GM23338 (cell line): ENCODE measurements at regions not wholly inside any gene's neighbourhood (a gene's known extent, or its start where the extent isn't known, plus 50 kb on each side); places are given as distances from the start of the nearest gene placed in this dataset.

Experiments used
- ATAC-seq: fragments of 200-7000 bp; cut with Tn5 transposase; 3 replicates; pipeline ENCODE4 v1.9.1; 2020
- DNase-seq: peaks from one replicate; pipeline ENCODE4 v3.0.0-alpha.2; 2015; ENCODE audit warnings: low spot score
- H2AFZ ChIP-seq: fragments of 200-600 bp; sonication (generic); 2 replicates; pipeline ENCODE4 v1.8.0; 2016; ENCODE audit warnings: antibody characterized with exemption, mild to moderate bottlenecking, moderate library complexity
- H3F3A ChIP-seq: fragments of 200-600 bp; sonication (generic); replicated peaks from 2 replicates; pipeline ENCODE4 v1.8.0; 2017; ENCODE audit warnings: antibody characterized with exemption, mixed run types, low read depth
- H3K27ac ChIP-seq: fragments of 200-600 bp; sonication (generic); 2 replicates; pipeline ENCODE4 v1.6.1; 2016; ENCODE audit warnings: low read depth
- H3K27me3 ChIP-seq: fragments of 200-600 bp; sonication (generic); 2 replicates; pipeline ENCODE4 v1.8.0; 2016; ENCODE audit warnings: mild to moderate bottlenecking, mixed run types, moderate library complexity; ENCODE audit not compliant: insufficient read depth
- H3K36me3 ChIP-seq: fragments of 200-600 bp; sonication (generic); 2 replicates; pipeline ENCODE4 v1.8.0; 2016; ENCODE audit warnings: mild to moderate bottlenecking; ENCODE audit not compliant: insufficient read depth
- H3K4me1 ChIP-seq: fragments of 200-600 bp; sonication (generic); 2 replicates; pipeline ENCODE4 v1.8.0; 2016; ENCODE audit warnings: mild to moderate bottlenecking, moderate library complexity; ENCODE audit not compliant: insufficient read depth
- H3K4me2 ChIP-seq: fragments of 200-600 bp; sonication (generic); 2 replicates; pipeline ENCODE4 v1.7.1; 2017; ENCODE audit warnings: mixed run types
- H3K4me3 ChIP-seq: fragments of 200-600 bp; sonication (generic); 2 replicates; pipeline ENCODE4 v1.6.1; 2016; ENCODE audit warnings: mixed run types
- H3K79me2 ChIP-seq: fragments of 200-600 bp; sonication (generic); replicated peaks from 2 replicates; pipeline ENCODE4 v1.8.0; 2017; ENCODE audit warnings: mild to moderate bottlenecking; ENCODE audit not compliant: insufficient read depth
- H3K9me2 ChIP-seq: fragments of 200-600 bp; sonication (generic); 2 replicates; pipeline ENCODE4 v1.8.0; 2017; ENCODE audit not compliant: insufficient read depth
- H4K20me1 ChIP-seq: fragments of 200-600 bp; sonication (generic); replicated peaks from 2 replicates; pipeline ENCODE4 v1.8.0; 2017; ENCODE audit warnings: mild to moderate bottlenecking; ENCODE audit not compliant: insufficient read depth
- H3K27ac Mint-ChIP-seq: 2 replicates; pipeline ENCODE4 v1.8.0; 2020; ENCODE audit warnings: inconsistent platforms, mild to moderate bottlenecking, moderate library complexity, mixed read lengths
- H3K27me3 Mint-ChIP-seq: 3 replicates; pipeline ENCODE4 v1.8.0; 2022; ENCODE audit warnings: low read depth, mild to moderate bottlenecking, moderate library complexity, mixed read lengths, inconsistent platforms; ENCODE audit not compliant: insufficient read depth, poor library complexity
- H3K36me3 Mint-ChIP-seq: 3 replicates; pipeline ENCODE4 v1.8.0; 2021; ENCODE audit warnings: low read depth, mild to moderate bottlenecking, inconsistent platforms, moderate library complexity, mixed read lengths
- H3K4me1 Mint-ChIP-seq: 3 replicates; pipeline ENCODE4 v1.8.0; 2020; ENCODE audit warnings: mild to moderate bottlenecking, inconsistent platforms, mixed read lengths
- H3K4me3 Mint-ChIP-seq: 3 replicates; pipeline ENCODE4 v1.8.0; 2021; ENCODE audit warnings: moderate library complexity, mild to moderate bottlenecking, inconsistent platforms, mixed read lengths
- H3K9me3 Mint-ChIP-seq: 3 replicates; pipeline ENCODE4 v1.8.0; 2020; ENCODE audit warnings: moderate library complexity, mild to moderate bottlenecking, inconsistent platforms, mixed read lengths
- CREB1 ChIP-seq: fragments of 250-450 bp; sonication (Bioruptor Pico); IDR thresholded peaks from 2 replicates; pipeline ENCODE4 v1.5.0; 2020; ENCODE audit warnings: low read depth, mild to moderate bottlenecking, moderate library complexity
- POLR2AphosphoS5 ChIP-seq: IDR thresholded peaks from 2 replicates; pipeline ENCODE4 v1.6.1; 2016; ENCODE audit warnings: antibody characterized with exemption, low read depth
- STAT1 ChIP-seq: IDR thresholded peaks from one replicate; pipeline ENCODE4 v1.6.1; 2016; ENCODE audit warnings: antibody characterized with exemption; ENCODE audit not compliant: unreplicated experiment
- ZNF114 ChIP-seq: fragments of 250-450 bp; sonication (Bioruptor Pico); IDR thresholded peaks from 2 replicates; pipeline ENCODE4 v1.5.0; 2020; ENCODE audit warnings: mild to moderate bottlenecking, moderate library complexity
- TF ChIP-seq, protein P1 (sequence below): fragments of 250-450 bp; sonication (Bioruptor Pico); IDR thresholded peaks from 2 replicates; pipeline ENCODE4 v1.5.0; 2020; ENCODE audit warnings: mild to moderate bottlenecking, moderate library complexity
- TF ChIP-seq, protein P2 (sequence below): IDR thresholded peaks from 2 replicates; pipeline ENCODE4 v1.6.1; 2016; ENCODE audit warnings: antibody characterized with exemption

DNA sequence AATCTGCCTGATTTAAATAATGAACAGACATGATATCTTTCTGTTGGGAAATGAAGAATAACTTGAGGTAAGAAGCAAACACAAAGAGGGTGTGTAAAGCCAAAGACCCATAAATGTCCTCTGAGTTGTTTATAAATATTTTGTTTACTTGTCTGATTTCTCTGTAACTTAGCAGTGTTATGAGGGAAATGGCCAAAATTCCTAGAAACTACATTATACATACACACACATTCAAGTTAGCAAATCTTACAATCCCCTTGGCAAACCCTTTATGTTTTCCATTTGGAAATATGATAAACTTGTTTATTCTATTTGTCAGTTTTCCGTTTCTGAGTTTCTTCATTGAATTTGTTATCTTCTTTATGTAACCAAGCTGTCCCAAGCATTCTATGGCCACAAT is 81.4 kb upstream of the TCF21 start:
- H3K36me3 ChIP-seq, result no peaks in the 10 kb centered on the region

More for the DNA sequence above, 81.4 kb upstream of the TCF21 start:
- Histone ChIP-seq H3K4me3 (no peak overlapping the region), H3K27ac (no peak overlapping the region), H3K27me3 (no peaks in the 10 kb centered on the region), H3K79me2 (no peaks in the 10 kb centered on the region), H3F3A (no peaks in the 10 kb centered on the region), H2AFZ (no peak overlapping the region), H3K9me2 (no peaks in the 10 kb centered on the region), H3K4me1 (no peaks in the 10 kb centered on the region), H4K20me1 (no peaks in the 10 kb centered on the region), H3K4me2 (no peak overlapping the region)
- Mint-ChIP-seq H3K36me3 (no peaks in the 10 kb centered on the region), H3K4me1 (no peaks in the 10 kb centered on the region), H3K9me3 (peaks cover 2% of the 10 kb centered on the region; the same call in 2 of the 3 replicates), H3K27ac (no peak overlapping the region), H3K27me3 (peaks cover 1% of the 10 kb centered on the region), H3K4me3 (no peak overlapping the region)
- ATAC-seq, result no peak
- no peak for DNase-seq
- TF ChIP-seq ZNF114 (CRISPR knock-in tag) (no peak), POLR2AphosphoS5 (no peak), CREB1 (CRISPR knock-in tag) (no peak), STAT1 (no peak)
- TF ChIP-seq, protein P1, sequence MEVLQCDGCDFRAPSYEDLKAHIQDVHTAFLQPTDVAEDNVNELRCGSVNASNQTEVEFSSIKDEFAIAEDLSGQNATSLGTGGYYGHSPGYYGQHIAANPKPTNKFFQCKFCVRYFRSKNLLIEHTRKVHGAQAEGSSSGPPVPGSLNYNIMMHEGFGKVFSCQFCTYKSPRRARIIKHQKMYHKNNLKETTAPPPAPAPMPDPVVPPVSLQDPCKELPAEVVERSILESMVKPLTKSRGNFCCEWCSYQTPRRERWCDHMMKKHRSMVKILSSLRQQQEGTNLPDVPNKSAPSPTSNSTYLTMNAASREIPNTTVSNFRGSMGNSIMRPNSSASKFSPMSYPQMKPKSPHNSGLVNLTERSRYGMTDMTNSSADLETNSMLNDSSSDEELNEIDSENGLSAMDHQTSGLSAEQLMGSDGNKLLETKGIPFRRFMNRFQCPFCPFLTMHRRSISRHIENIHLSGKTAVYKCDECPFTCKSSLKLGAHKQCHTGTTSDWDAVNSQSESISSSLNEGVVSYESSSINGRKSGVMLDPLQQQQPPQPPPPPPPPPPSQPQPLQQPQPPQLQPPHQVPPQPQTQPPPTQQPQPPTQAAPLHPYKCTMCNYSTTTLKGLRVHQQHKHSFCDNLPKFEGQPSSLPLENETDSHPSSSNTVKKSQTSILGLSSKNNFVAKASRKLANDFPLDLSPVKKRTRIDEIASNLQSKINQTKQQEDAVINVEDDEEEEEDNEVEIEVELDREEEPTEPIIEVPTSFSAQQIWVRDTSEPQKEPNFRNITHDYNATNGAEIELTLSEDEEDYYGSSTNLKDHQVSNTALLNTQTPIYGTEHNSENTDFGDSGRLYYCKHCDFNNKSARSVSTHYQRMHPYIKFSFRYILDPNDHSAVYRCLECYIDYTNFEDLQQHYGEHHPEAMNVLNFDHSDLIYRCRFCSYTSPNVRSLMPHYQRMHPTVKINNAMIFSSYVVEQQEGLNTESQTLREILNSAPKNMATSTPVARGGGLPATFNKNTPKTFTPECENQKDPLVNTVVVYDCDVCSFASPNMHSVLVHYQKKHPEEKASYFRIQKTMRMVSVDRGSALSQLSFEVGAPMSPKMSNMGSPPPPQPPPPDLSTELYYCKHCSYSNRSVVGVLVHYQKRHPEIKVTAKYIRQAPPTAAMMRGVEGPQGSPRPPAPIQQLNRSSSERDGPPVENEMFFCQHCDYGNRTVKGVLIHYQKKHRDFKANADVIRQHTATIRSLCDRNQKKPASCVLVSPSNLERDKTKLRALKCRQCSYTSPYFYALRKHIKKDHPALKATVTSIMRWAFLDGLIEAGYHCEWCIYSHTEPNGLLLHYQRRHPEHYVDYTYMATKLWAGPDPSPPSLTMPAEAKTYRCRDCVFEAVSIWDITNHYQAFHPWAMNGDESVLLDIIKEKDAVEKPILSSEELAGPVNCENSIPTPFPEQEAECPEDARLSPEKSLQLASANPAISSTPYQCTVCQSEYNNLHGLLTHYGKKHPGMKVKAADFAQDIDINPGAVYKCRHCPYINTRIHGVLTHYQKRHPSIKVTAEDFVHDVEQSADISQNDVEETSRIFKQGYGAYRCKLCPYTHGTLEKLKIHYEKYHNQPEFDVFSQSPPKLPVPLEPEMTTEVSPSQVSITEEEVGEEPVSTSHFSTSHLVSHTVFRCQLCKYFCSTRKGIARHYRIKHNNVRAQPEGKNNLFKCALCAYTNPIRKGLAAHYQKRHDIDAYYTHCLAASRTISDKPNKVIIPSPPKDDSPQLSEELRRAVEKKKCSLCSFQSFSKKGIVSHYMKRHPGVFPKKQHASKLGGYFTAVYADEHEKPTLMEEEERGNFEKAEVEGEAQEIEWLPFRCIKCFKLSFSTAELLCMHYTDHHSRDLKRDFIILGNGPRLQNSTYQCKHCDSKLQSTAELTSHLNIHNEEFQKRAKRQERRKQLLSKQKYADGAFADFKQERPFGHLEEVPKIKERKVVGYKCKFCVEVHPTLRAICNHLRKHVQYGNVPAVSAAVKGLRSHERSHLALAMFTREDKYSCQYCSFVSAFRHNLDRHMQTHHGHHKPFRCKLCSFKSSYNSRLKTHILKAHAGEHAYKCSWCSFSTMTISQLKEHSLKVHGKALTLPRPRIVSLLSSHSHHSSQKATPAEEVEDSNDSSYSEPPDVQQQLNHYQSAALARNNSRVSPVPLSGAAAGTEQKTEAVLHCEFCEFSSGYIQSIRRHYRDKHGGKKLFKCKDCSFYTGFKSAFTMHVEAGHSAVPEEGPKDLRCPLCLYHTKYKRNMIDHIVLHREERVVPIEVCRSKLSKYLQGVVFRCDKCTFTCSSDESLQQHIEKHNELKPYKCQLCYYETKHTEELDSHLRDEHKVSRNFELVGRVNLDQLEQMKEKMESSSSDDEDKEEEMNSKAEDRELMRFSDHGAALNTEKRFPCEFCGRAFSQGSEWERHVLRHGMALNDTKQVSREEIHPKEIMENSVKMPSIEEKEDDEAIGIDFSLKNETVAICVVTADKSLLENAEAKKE, result no peak
- TF ChIP-seq, protein P2, sequence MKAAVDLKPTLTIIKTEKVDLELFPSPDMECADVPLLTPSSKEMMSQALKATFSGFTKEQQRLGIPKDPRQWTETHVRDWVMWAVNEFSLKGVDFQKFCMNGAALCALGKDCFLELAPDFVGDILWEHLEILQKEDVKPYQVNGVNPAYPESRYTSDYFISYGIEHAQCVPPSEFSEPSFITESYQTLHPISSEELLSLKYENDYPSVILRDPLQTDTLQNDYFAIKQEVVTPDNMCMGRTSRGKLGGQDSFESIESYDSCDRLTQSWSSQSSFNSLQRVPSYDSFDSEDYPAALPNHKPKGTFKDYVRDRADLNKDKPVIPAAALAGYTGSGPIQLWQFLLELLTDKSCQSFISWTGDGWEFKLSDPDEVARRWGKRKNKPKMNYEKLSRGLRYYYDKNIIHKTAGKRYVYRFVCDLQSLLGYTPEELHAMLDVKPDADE, result no peak
